T-helper 17 cell (primary cell): ENCODE measurements at regions not wholly inside any gene's neighbourhood (a gene's known extent, or its start where the extent isn't known, plus 50 kb on each side); places are given as distances from the start of the nearest gene placed in this dataset.
"Not testable (repeated sequence)": the region's sequence is repeated elsewhere in the genome, so short reads cannot be mapped to it uniquely, and the experiment has no call there.

Experiments
- ATAC-seq: fragments of 150-1000 bp; cut with Tn5 transposase; 2 replicates; pipeline ENCODE4 v1.10.0; 2021; ENCODE audit warnings: mild to moderate bottlenecking, moderate library complexity
- DNase-seq, 3 donors: peaks; one replicate each; pipeline versions ENCODE4 v3.0.0 to v3.0.0-alpha.2; 2020 to 2021
- H3K9me3 ChIP-seq: one replicate; pipeline ENCODE4 v1.7.0; 2013; ENCODE audit warnings: low read length, mild to moderate bottlenecking; ENCODE audit not compliant: control insufficient read depth, poor library complexity, severe bottlenecking
- H3K27ac Mint-ChIP-seq: one replicate; pipeline ENCODE4 v1.8.0; 2022; ENCODE audit warnings: mild to moderate bottlenecking, moderate library complexity, mixed read lengths
- H3K27me3 Mint-ChIP-seq: one replicate; pipeline ENCODE4 v1.8.0; 2022; ENCODE audit warnings: mixed read lengths
- H3K36me3 Mint-ChIP-seq: one replicate; pipeline ENCODE4 v1.8.0; 2022; ENCODE audit warnings: low read depth, mixed read lengths
- H3K4me1 Mint-ChIP-seq: one replicate; pipeline ENCODE4 v1.8.0; 2022; ENCODE audit warnings: mild to moderate bottlenecking, mixed read lengths
- H3K4me3 Mint-ChIP-seq: one replicate; pipeline ENCODE4 v1.8.0; 2022; ENCODE audit warnings: mild to moderate bottlenecking, moderate library complexity, mixed read lengths

GRCh38 chr9:30597608-30598007 lies 1786.8 kb upstream of the ACO1 start:
- ATAC-seq: no peak
- DNase-seq: no peak
- H3K4me3 Mint-ChIP-seq: no peak overlapping the region
- no peak overlapping the region for H3K27ac Mint-ChIP-seq
- no peaks in the 10 kb centered on the region for H3K9me3 ChIP-seq
- H3K4me1 Mint-ChIP-seq: no peaks in the 10 kb centered on the region
- H3K36me3 Mint-ChIP-seq: no peaks in the 10 kb centered on the region
- H3K27me3 Mint-ChIP-seq: no peaks in the 10 kb centered on the region

GRCh38 chr9:30605936-30606335 lies 1778.5 kb upstream of the ACO1 start:
- no peak for DNase-seq
- H3K27me3 Mint-ChIP-seq: no peaks in the 10 kb centered on the region
- no peaks in the 10 kb centered on the region for H3K9me3 ChIP-seq
- H3K4me1 Mint-ChIP-seq: no peaks in the 10 kb centered on the region
- ATAC-seq: no peak
- no peak overlapping the region for H3K4me3 Mint-ChIP-seq
- no peaks in the 10 kb centered on the region for H3K36me3 Mint-ChIP-seq
- H3K27ac Mint-ChIP-seq: no peak overlapping the region

- H3K36me3 Mint-ChIP-seq: no peaks in the 10 kb centered on the region
- DNase-seq: no peak
- H3K4me3 Mint-ChIP-seq: no peak overlapping the region
- H3K27ac Mint-ChIP-seq: no peak overlapping the region
- H3K9me3 ChIP-seq: no peaks in the 10 kb centered on the region
- no peaks in the 10 kb centered on the region for H3K4me1 Mint-ChIP-seq
- no peak for ATAC-seq
- H3K27me3 Mint-ChIP-seq: no peaks in the 10 kb centered on the region
Observed at GRCh38 chr9:30609713-30610112, 1774.7 kb upstream of the ACO1 start.

GRCh38 chr9:30616782-30617181 lies 1767.7 kb upstream of the ACO1 start:
- H3K36me3 Mint-ChIP-seq, H3K4me1 Mint-ChIP-seq, H3K27me3 Mint-ChIP-seq, H3K27ac Mint-ChIP-seq, ATAC-seq, H3K4me3 Mint-ChIP-seq, H3K9me3 ChIP-seq, DNase-seq: not testable (repeated sequence)

- DNase-seq: no peak
- no peak overlapping the region for H3K4me3 Mint-ChIP-seq
- H3K4me1 Mint-ChIP-seq: no peaks in the 10 kb centered on the region
- H3K27ac Mint-ChIP-seq: no peak overlapping the region
- no peak for ATAC-seq
- no peaks in the 10 kb centered on the region for H3K27me3 Mint-ChIP-seq
- H3K36me3 Mint-ChIP-seq: no peaks in the 10 kb centered on the region
- H3K9me3 ChIP-seq: no peaks in the 10 kb centered on the region
Observed at GRCh38 chr9:30622561-30622960, 1761.9 kb upstream of the ACO1 start.

GRCh38 chr9:30628915-30629567 lies 1755.4 kb upstream of the ACO1 start:
- ATAC-seq (no peak), DNase-seq (no peak)
- no peaks in the 10 kb centered on the region for H3K27me3 Mint-ChIP-seq
- no peaks in the 10 kb centered on the region for H3K36me3 Mint-ChIP-seq
- no peaks in the 10 kb centered on the region for H3K4me1 Mint-ChIP-seq
- H3K9me3 ChIP-seq: no peaks in the 10 kb centered on the region
- H3K27ac Mint-ChIP-seq: no peak overlapping the region
- no peak overlapping the region for H3K4me3 Mint-ChIP-seq

- no peaks in the 10 kb centered on the region for H3K36me3 Mint-ChIP-seq
- H3K27me3 Mint-ChIP-seq: no peaks in the 10 kb centered on the region
- DNase-seq: no peak
- no peak overlapping the region for H3K4me3 Mint-ChIP-seq
- H3K4me1 Mint-ChIP-seq: no peaks in the 10 kb centered on the region
- H3K27ac Mint-ChIP-seq: no peak overlapping the region
- ATAC-seq: no peak
- no peaks in the 10 kb centered on the region for H3K9me3 ChIP-seq
Observed at GRCh38 chr9:30630459-30630858, 1754.0 kb upstream of the ACO1 start.

- H3K27ac Mint-ChIP-seq, H3K27me3 Mint-ChIP-seq, DNase-seq, H3K9me3 ChIP-seq, H3K4me3 Mint-ChIP-seq, ATAC-seq, H3K36me3 Mint-ChIP-seq, H3K4me1 Mint-ChIP-seq: not testable (repeated sequence)
Observed at GRCh38 chr9:30646639-30647038, 1737.8 kb upstream of the ACO1 start.

GRCh38 chr9:30661925-30662324 lies 1722.5 kb upstream of the ACO1 start:
- Mint-ChIP-seq H3K27ac (no peak overlapping the region), H3K4me1 (no peaks in the 10 kb centered on the region), H3K4me3 (no peak overlapping the region), H3K36me3 (no peaks in the 10 kb centered on the region), H3K27me3 (no peaks in the 10 kb centered on the region)
- ATAC-seq (no peak), DNase-seq (no peak)
- H3K9me3 ChIP-seq: no peaks in the 10 kb centered on the region

GRCh38 chr9:30670805-30671562 lies 1713.5 kb upstream of the ACO1 start:
- ATAC-seq (no peak), DNase-seq (no peak)
- no peak overlapping the region for H3K4me3 Mint-ChIP-seq
- no peaks in the 10 kb centered on the region for H3K27me3 Mint-ChIP-seq
- no peaks in the 10 kb centered on the region for H3K4me1 Mint-ChIP-seq
- H3K9me3 ChIP-seq: no peaks in the 10 kb centered on the region
- no peak overlapping the region for H3K27ac Mint-ChIP-seq
- no peaks in the 10 kb centered on the region for H3K36me3 Mint-ChIP-seq

GRCh38 chr9:30673132-30673531 lies 1711.3 kb upstream of the ACO1 start:
- no peak for DNase-seq
- ATAC-seq: no peak
- H3K4me3 Mint-ChIP-seq: no peak overlapping the region
- no peaks in the 10 kb centered on the region for H3K27me3 Mint-ChIP-seq
- H3K36me3 Mint-ChIP-seq: no peaks in the 10 kb centered on the region
- no peaks in the 10 kb centered on the region for H3K4me1 Mint-ChIP-seq
- H3K27ac Mint-ChIP-seq: no peak overlapping the region
- H3K9me3 ChIP-seq: no peaks in the 10 kb centered on the region

- no peak for DNase-seq
- ATAC-seq: no peak
- Mint-ChIP-seq H3K27me3 (no peaks in the 10 kb centered on the region), H3K27ac (no peak overlapping the region), H3K4me3 (no peak overlapping the region), H3K36me3 (no peaks in the 10 kb centered on the region), H3K4me1 (no peaks in the 10 kb centered on the region)
- no peaks in the 10 kb centered on the region for H3K9me3 ChIP-seq
Observed at GRCh38 chr9:30676651-30677050, 1707.8 kb upstream of the ACO1 start.

GRCh38 chr9:30677221-30677620 lies 1707.2 kb upstream of the ACO1 start:
- H3K4me3 Mint-ChIP-seq: no peak overlapping the region
- H3K4me1 Mint-ChIP-seq: no peaks in the 10 kb centered on the region
- H3K27me3 Mint-ChIP-seq: no peaks in the 10 kb centered on the region
- no peaks in the 10 kb centered on the region for H3K9me3 ChIP-seq
- H3K36me3 Mint-ChIP-seq: no peaks in the 10 kb centered on the region
- ATAC-seq (no peak), DNase-seq (no peak)
- no peak overlapping the region for H3K27ac Mint-ChIP-seq

- H3K9me3 ChIP-seq: no peaks in the 10 kb centered on the region
- no peak overlapping the region for H3K27ac Mint-ChIP-seq
- H3K4me1 Mint-ChIP-seq: no peaks in the 10 kb centered on the region
- no peak overlapping the region for H3K4me3 Mint-ChIP-seq
- H3K27me3 Mint-ChIP-seq: no peaks in the 10 kb centered on the region
- no peaks in the 10 kb centered on the region for H3K36me3 Mint-ChIP-seq
- no peak for DNase-seq
- no peak for ATAC-seq
Observed at GRCh38 chr9:30688801-30689200, 1695.6 kb upstream of the ACO1 start.
